SK-N-SH treated with all-trans-retinoic acid at 6 μM for 48 hours (cell line): ENCODE measurements at regions not wholly inside any gene's neighbourhood (a gene's known extent, or its start where the extent isn't known, plus 50 kb on each side); places are given as distances from the start of the nearest gene placed in this dataset.

Source experiments
- ATAC-seq: fragments of 200-7000 bp; cut with Tn5 transposase; 3 replicates; pipeline ENCODE4 v1.9.1; 2020; ENCODE audit warnings: mild to moderate bottlenecking, moderate library complexity
- ARNTL ChIP-seq: fragments of 450-650 bp; formaldehyde crosslinking; IDR thresholded peaks from 2 replicates; pipeline ENCODE4 v1.5.0; 2020; ENCODE audit warnings: low read depth, mild to moderate bottlenecking, moderate library complexity, borderline replicate concordance
- BACH2 ChIP-seq: fragments of 250-450 bp; sonication (Bioruptor Pico); IDR thresholded peaks from 2 replicates; pipeline ENCODE4 v1.9.0; 2021; ENCODE audit warnings: mild to moderate bottlenecking, borderline replicate concordance
- CSDC2 ChIP-seq: fragments of 250-450 bp; sonication (Bioruptor Pico); IDR thresholded peaks from 2 replicates; pipeline ENCODE4 v1.5.0; 2020; ENCODE audit warnings: mild to moderate bottlenecking, moderate library complexity
- CSRNP3 ChIP-seq: fragments of 250-450 bp; sonication (Bioruptor Pico); IDR thresholded peaks from 2 replicates; pipeline ENCODE4 v1.5.1; 2021; ENCODE audit warnings: mild to moderate bottlenecking, moderate library complexity
- ESRRG ChIP-seq: fragments of 250-450 bp; sonication (Bioruptor Pico); IDR thresholded peaks from 2 replicates; pipeline ENCODE4 v1.6.1; 2021; ENCODE audit warnings: mild to moderate bottlenecking
- GLIS3 ChIP-seq: fragments of 250-450 bp; sonication (Bioruptor Pico); IDR thresholded peaks from 2 replicates; pipeline ENCODE4 v1.5.0; 2020; ENCODE audit warnings: mild to moderate bottlenecking, moderate library complexity
- ISL1 ChIP-seq: fragments of 250-450 bp; sonication (Bioruptor Pico); IDR thresholded peaks from 2 replicates; pipeline ENCODE4 v2.1.2; 2022; ENCODE audit warnings: mild to moderate bottlenecking, moderate library complexity
- OSR1 ChIP-seq: fragments of 250-450 bp; sonication (Bioruptor Pico); IDR thresholded peaks from 2 replicates; pipeline ENCODE4 v1.8.0; 2022; ENCODE audit warnings: moderate library complexity, mild to moderate bottlenecking, inconsistent platforms
- POU6F1 ChIP-seq: fragments of 250-450 bp; sonication (Bioruptor Pico); IDR thresholded peaks from 2 replicates; pipeline ENCODE4 v1.8.0; 2021; ENCODE audit warnings: low read depth, mild to moderate bottlenecking, moderate library complexity, borderline replicate concordance
- PPARA ChIP-seq: fragments of 250-450 bp; sonication (Bioruptor Pico); IDR thresholded peaks from 2 replicates; pipeline ENCODE4 v1.5.0; 2020; ENCODE audit warnings: mild to moderate bottlenecking, borderline replicate concordance
- RARB ChIP-seq: fragments of 250-450 bp; sonication (Bioruptor Pico); IDR thresholded peaks from 2 replicates; pipeline ENCODE4 v1.8.0; 2021; ENCODE audit warnings: mild to moderate bottlenecking, moderate library complexity
- SNAI2 ChIP-seq: fragments of 250-450 bp; sonication (Bioruptor Pico); IDR thresholded peaks from 2 replicates; pipeline ENCODE4 v1.5.0; 2020; ENCODE audit warnings: mild to moderate bottlenecking, moderate library complexity
- TCF4 ChIP-seq: fragments of 250-450 bp; sonication (Bioruptor Pico); IDR thresholded peaks from 2 replicates; pipeline ENCODE4 v1.8.0; 2021; ENCODE audit warnings: mild to moderate bottlenecking, moderate library complexity, borderline replicate concordance
- TOX ChIP-seq: fragments of 250-450 bp; sonication (Bioruptor Pico); IDR thresholded peaks from 2 replicates; pipeline ENCODE4 v1.8.0; 2021; ENCODE audit warnings: mild to moderate bottlenecking, moderate library complexity, borderline replicate concordance
- ZC3H10 ChIP-seq: fragments of 250-450 bp; sonication (Bioruptor Pico); IDR thresholded peaks from 2 replicates; pipeline ENCODE4 v1.5.1; 2021; ENCODE audit warnings: mild to moderate bottlenecking, moderate library complexity
- ZFP3 ChIP-seq: fragments of 250-450 bp; sonication (Bioruptor Pico); IDR thresholded peaks from 2 replicates; pipeline ENCODE4 v1.5.0; 2020; ENCODE audit warnings: mild to moderate bottlenecking, moderate library complexity
- ZFP30 ChIP-seq: fragments of 450-650 bp; formaldehyde crosslinking; IDR thresholded peaks from 2 replicates; pipeline ENCODE4 v1.5.0; 2022; ENCODE audit warnings: mild to moderate bottlenecking, moderate library complexity
- ZNF565 ChIP-seq: fragments of 450-650 bp; formaldehyde crosslinking; conservative IDR thresholded peaks from 2 replicates; pipeline ENCODE4 v1.5.0; 2020; ENCODE audit warnings: low read depth, mild to moderate bottlenecking, moderate library complexity
- ZNF70 ChIP-seq: fragments of 450-650 bp; formaldehyde crosslinking; IDR thresholded peaks from 2 replicates; pipeline ENCODE4 v1.5.0; 2020; ENCODE audit warnings: mild to moderate bottlenecking, moderate library complexity
- ZNF8 ChIP-seq: fragments of 450-650 bp; formaldehyde crosslinking; IDR thresholded peaks from 2 replicates; pipeline ENCODE4 v1.5.0; 2020; ENCODE audit warnings: mild to moderate bottlenecking, moderate library complexity
- TF ChIP-seq, protein P1 (sequence below): fragments of 250-450 bp; sonication (Bioruptor Pico); IDR thresholded peaks from 2 replicates; pipeline ENCODE4 v1.5.0; 2020; ENCODE audit warnings: mild to moderate bottlenecking, moderate library complexity
- TF ChIP-seq, protein P2 (sequence below): fragments of 250-450 bp; sonication (Bioruptor Pico); IDR thresholded peaks from 2 replicates; pipeline ENCODE4 v1.8.0; 2020; ENCODE audit warnings: mild to moderate bottlenecking, moderate library complexity, borderline replicate concordance
- TF ChIP-seq, protein P3 (sequence below): fragments of 250-450 bp; sonication (Bioruptor Pico); IDR thresholded peaks from 2 replicates; pipeline ENCODE4 v1.5.1; 2020; ENCODE audit warnings: low read depth, mild to moderate bottlenecking, moderate library complexity

GRCh38 chr2:164151522-164151921 is 415.7 kb upstream of the FIGN start:
- ATAC-seq: no peak
- TF ChIP-seq GLIS3 (CRISPR knock-in tag): no peak
- no peak for TF ChIP-seq ESRRG
- no peak for TF ChIP-seq PPARA
- no peak for TF ChIP-seq ZNF565 (CRISPR knock-in tag)
- no peak for TF ChIP-seq ZFP3 (CRISPR knock-in tag)
- no peak for TF ChIP-seq CSDC2 (CRISPR knock-in tag)
- TF ChIP-seq, protein P1, sequence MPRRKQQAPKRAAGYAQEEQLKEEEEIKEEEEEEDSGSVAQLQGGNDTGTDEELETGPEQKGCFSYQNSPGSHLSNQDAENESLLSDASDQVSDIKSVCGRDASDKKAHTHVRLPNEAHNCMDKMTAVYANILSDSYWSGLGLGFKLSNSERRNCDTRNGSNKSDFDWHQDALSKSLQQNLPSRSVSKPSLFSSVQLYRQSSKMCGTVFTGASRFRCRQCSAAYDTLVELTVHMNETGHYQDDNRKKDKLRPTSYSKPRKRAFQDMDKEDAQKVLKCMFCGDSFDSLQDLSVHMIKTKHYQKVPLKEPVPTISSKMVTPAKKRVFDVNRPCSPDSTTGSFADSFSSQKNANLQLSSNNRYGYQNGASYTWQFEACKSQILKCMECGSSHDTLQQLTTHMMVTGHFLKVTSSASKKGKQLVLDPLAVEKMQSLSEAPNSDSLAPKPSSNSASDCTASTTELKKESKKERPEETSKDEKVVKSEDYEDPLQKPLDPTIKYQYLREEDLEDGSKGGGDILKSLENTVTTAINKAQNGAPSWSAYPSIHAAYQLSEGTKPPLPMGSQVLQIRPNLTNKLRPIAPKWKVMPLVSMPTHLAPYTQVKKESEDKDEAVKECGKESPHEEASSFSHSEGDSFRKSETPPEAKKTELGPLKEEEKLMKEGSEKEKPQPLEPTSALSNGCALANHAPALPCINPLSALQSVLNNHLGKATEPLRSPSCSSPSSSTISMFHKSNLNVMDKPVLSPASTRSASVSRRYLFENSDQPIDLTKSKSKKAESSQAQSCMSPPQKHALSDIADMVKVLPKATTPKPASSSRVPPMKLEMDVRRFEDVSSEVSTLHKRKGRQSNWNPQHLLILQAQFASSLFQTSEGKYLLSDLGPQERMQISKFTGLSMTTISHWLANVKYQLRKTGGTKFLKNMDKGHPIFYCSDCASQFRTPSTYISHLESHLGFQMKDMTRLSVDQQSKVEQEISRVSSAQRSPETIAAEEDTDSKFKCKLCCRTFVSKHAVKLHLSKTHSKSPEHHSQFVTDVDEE (CRISPR knock-in tag): no peak
- no peak for TF ChIP-seq CSRNP3 (CRISPR knock-in tag)
- TF ChIP-seq ZC3H10: no peak
- TF ChIP-seq, all 23 proteins: peak for 0

DNA sequence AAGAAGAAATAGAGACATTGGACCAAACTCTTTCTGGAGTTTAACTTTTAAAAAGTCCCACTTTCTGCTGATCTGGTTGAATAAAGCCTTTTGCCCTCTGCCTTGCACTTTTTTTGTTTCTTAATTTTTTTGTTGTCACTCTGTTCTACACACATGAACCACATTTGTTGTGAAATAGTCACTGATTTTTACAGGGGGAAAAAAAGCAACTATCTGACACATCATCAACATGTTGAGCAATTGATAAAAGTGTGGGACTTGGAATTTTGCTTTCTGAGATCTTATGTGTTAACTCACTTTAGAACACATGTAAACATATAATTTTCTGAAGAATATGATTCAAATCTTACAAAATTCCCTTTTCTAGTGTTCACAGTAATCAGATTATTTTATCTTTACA is 414.8 kb upstream of the FIGN start:
- TF ChIP-seq OSR1 (CRISPR knock-in tag): no peak

DNA sequence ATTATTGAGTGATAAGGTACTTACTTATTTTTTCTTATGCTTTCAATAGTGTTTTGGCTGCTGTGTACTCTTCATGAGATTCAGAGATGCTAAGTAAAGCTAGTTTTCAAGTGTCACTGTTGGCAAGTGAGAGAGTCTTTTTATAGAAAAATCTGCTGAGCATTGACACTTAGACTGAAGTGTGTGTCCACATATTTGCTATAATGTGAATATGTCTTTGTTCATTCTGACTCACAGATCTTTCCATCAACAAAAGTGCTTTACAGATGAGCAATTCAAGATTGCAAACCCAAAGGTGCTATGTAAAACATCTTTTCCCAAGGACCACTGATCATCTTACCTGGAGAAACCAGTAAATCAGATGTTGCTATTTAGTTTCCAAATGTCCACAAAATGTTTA is 410.6 kb upstream of the FIGN start:
- no peak for ATAC-seq
- TF ChIP-seq ISL1 (CRISPR knock-in tag) (no peak), ZNF70 (CRISPR knock-in tag) (no peak), TCF4 (CRISPR knock-in tag) (no peak), ESRRG (no peak), ZNF8 (no peak), CSRNP3 (CRISPR knock-in tag) (no peak), POU6F1 (no peak), RARB (no peak), ZFP30 (no peak), TOX (CRISPR knock-in tag) (no peak), ARNTL (no peak), GLIS3 (CRISPR knock-in tag) (no peak), ZFP3 (CRISPR knock-in tag) (no peak), SNAI2 (CRISPR knock-in tag) (no peak), ZNF565 (CRISPR knock-in tag) (no peak), BACH2 (no peak), OSR1 (CRISPR knock-in tag) (no peak), ZC3H10 (no peak)
- TF ChIP-seq, protein P2, sequence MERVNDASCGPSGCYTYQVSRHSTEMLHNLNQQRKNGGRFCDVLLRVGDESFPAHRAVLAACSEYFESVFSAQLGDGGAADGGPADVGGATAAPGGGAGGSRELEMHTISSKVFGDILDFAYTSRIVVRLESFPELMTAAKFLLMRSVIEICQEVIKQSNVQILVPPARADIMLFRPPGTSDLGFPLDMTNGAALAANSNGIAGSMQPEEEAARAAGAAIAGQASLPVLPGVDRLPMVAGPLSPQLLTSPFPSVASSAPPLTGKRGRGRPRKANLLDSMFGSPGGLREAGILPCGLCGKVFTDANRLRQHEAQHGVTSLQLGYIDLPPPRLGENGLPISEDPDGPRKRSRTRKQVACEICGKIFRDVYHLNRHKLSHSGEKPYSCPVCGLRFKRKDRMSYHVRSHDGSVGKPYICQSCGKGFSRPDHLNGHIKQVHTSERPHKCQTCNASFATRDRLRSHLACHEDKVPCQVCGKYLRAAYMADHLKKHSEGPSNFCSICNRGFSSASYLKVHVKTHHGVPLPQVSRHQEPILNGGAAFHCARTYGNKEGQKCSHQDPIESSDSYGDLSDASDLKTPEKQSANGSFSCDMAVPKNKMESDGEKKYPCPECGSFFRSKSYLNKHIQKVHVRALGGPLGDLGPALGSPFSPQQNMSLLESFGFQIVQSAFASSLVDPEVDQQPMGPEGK (CRISPR knock-in tag): no peak
- TF ChIP-seq, protein P3, sequence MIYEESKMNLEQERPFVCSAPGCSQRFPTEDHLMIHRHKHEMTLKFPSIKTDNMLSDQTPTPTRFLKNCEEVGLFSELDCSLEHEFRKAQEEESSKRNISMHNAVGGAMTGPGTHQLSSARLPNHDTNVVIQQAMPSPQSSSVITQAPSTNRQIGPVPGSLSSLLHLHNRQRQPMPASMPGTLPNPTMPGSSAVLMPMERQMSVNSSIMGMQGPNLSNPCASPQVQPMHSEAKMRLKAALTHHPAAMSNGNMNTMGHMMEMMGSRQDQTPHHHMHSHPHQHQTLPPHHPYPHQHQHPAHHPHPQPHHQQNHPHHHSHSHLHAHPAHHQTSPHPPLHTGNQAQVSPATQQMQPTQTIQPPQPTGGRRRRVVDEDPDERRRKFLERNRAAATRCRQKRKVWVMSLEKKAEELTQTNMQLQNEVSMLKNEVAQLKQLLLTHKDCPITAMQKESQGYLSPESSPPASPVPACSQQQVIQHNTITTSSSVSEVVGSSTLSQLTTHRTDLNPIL (CRISPR knock-in tag): no peak

More for the DNA sequence above, 414.8 kb upstream of the FIGN start:
- ATAC-seq: no peak
